DMS 273 (cell line): ENCODE measurements at regions not wholly inside any gene's neighbourhood (a gene's known extent, or its start where the extent isn't known, plus 50 kb on each side); places are given as distances from the start of the nearest gene placed in this dataset.

Experiments used
- DNase-seq: peaks from one replicate; lab custom pipeline; 2025; ENCODE audit not compliant: unreplicated experiment; lab: John Stamatoyannopoulos, UW

GRCh38 chr21:17903929-17904639, 84.9 kb upstream of the C21orf91 start:
- no peak for DNase-seq

- DNase-seq, result peak; percentile 75
Observed at GRCh38 chr21:17903029-17903806, 84.1 kb upstream of the C21orf91 start.

GRCh38 chr21:17901458-17902079, 82.4 kb upstream of the C21orf91 start:
- no peak for DNase-seq

GRCh38 chr21:17900990-17901385, 81.8 kb upstream of the C21orf91 start:
- no peak for DNase-seq

- peak; percentile 14 for DNase-seq
Observed at GRCh38 chr21:17900281-17900989, 81.3 kb upstream of the C21orf91 start.

GRCh38 chr21:17889171-17889570, 70.0 kb upstream of the C21orf91 start:
- DNase-seq, result no peak

- no peak for DNase-seq
Observed at GRCh38 chr21:17869115-17869514, 50.0 kb upstream of the C21orf91 start.
